Osteocyte (in vitro differentiated cells): ENCODE measurements at regions not wholly inside any gene's neighbourhood (a gene's known extent, or its start where the extent isn't known, plus 50 kb on each side); places are given as distances from the start of the nearest gene placed in this dataset.

Source experiments
- DNase-seq: peaks from one replicate; pipeline ENCODE4 v3.0.0; 2021; ENCODE audit warnings: mixed read lengths; ENCODE audit not compliant: unreplicated experiment; ENCODE audit errors: extremely low spot score
- H3K27ac Mint-ChIP-seq: one replicate; pipeline ENCODE4 v1.8.0; 2021; ENCODE audit warnings: mild to moderate bottlenecking, mixed read lengths; ENCODE audit not compliant: unreplicated experiment
- H3K27me3 Mint-ChIP-seq: one replicate; pipeline ENCODE4 v1.8.0; 2021; ENCODE audit warnings: mixed read lengths; ENCODE audit not compliant: unreplicated experiment
- H3K36me3 Mint-ChIP-seq: one replicate; pipeline ENCODE4 v1.8.0; 2021; ENCODE audit warnings: mixed read lengths; ENCODE audit not compliant: unreplicated experiment
- H3K4me1 Mint-ChIP-seq: one replicate; pipeline ENCODE4 v1.8.0; 2021; ENCODE audit warnings: mixed read lengths; ENCODE audit not compliant: unreplicated experiment
- H3K4me3 Mint-ChIP-seq: one replicate; pipeline ENCODE4 v1.8.0; 2021; ENCODE audit warnings: mild to moderate bottlenecking, moderate library complexity, mixed read lengths; ENCODE audit not compliant: unreplicated experiment
- H3K9me3 Mint-ChIP-seq: one replicate; pipeline ENCODE4 v1.8.0; 2021; ENCODE audit warnings: mixed read lengths; ENCODE audit not compliant: unreplicated experiment
- TF ChIP-seq, protein P1 (sequence below): fragments of 200-600 bp; sonication (generic); IDR thresholded peaks from 2 replicates; pipeline ENCODE4 v1.5.0; 2021; ENCODE audit warnings: antibody characterized with exemption, mild to moderate bottlenecking, moderate library complexity

DNA sequence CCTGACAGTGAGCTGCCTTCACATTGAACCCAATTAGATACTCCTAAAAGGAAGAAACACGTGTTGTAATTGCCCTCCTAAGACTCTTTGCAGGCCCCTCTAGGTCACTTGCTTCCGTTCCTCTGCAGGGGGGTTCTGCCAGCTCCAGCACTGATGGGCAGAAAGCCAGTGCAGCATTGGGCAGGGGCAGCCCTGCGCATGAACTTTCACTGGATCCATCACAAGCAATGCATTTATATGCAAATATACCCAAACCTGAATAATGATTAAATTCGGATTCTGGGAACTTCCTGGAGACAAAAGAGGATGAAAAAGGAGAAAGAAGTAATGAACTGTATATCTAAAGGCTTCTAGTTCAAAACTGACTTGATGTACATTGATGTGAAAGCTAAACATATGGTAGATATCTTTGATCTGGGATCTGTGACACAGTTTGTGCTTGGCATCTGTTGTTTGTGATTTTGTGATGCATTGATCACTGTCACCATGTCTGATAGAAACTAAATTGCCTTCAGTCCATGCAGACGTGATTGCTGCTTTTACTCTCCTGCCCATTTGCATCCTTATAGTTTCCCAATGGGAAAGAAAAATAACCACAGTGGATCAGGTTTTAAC lies 313.4 kb downstream of the DEPDC1B start:
- Mint-ChIP-seq H3K4me3 (no peak overlapping the region), H3K9me3 (no peaks in the 10 kb centered on the region), H3K4me1 (peaks cover 7% of the 10 kb centered on the region), H3K36me3 (no peaks in the 10 kb centered on the region), H3K27me3 (peaks cover 8% of the 10 kb centered on the region), H3K27ac (no peak overlapping the region)
- no peak for DNase-seq
- TF ChIP-seq, protein P1, sequence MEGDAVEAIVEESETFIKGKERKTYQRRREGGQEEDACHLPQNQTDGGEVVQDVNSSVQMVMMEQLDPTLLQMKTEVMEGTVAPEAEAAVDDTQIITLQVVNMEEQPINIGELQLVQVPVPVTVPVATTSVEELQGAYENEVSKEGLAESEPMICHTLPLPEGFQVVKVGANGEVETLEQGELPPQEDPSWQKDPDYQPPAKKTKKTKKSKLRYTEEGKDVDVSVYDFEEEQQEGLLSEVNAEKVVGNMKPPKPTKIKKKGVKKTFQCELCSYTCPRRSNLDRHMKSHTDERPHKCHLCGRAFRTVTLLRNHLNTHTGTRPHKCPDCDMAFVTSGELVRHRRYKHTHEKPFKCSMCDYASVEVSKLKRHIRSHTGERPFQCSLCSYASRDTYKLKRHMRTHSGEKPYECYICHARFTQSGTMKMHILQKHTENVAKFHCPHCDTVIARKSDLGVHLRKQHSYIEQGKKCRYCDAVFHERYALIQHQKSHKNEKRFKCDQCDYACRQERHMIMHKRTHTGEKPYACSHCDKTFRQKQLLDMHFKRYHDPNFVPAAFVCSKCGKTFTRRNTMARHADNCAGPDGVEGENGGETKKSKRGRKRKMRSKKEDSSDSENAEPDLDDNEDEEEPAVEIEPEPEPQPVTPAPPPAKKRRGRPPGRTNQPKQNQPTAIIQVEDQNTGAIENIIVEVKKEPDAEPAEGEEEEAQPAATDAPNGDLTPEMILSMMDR = no peak

DNA sequence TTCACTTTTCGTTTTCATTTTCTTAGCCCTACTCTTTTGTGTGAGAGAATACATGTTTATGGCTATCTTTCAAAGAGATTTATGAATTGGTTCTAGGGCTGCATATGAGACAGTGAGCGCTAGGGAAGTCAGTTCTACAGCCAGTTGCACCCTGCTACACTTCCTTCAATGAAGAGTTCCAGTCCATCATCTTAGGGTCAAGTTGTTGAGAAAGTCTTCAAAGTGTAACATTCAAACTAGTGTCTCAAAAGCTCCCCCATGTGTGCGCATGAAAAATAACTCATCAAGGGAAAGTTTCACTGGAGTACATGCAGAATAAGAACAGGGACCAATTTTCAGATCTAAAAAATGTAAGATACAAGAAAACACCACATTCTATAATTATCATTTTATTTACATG lies 317.2 kb downstream of the DEPDC1B start:
- DNase-seq = no peak
- Mint-ChIP-seq H3K36me3 (no peaks in the 10 kb centered on the region), H3K27ac (no peak overlapping the region), H3K4me3 (no peak overlapping the region), H3K27me3 (peaks cover 8% of the 10 kb centered on the region), H3K4me1 (peaks cover 7% of the 10 kb centered on the region), H3K9me3 (no peaks in the 10 kb centered on the region)
- TF ChIP-seq, protein P1 = peak; percentile 62

DNA sequence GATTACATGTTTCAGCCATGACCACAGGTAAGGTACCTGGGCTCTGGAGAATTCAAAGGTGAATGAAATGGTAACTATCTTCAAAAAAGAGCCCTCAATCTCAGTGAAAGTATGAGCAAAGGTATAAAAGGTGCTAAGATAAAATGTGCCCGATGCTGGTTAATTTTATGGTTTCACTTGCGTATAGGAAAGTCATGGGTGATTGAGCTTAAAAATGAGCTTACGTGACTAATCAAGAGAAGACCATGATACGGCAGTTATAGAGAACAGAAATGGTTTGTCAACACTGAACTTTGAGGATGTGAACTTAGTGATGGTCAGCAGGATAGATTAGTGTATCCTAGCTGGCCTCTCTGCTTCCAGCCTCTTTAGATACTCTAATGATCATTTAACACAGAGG lies 320.1 kb downstream of the DEPDC1B start:
- no peak for DNase-seq
- peaks cover 3% of the 10 kb centered on the region for H3K27me3 Mint-ChIP-seq
- TF ChIP-seq, protein P1 = no peak
- H3K4me1 Mint-ChIP-seq = peaks cover 7% of the 10 kb centered on the region
- no peaks in the 10 kb centered on the region for H3K9me3 Mint-ChIP-seq
- H3K27ac Mint-ChIP-seq = no peak overlapping the region
- H3K4me3 Mint-ChIP-seq = no peak overlapping the region
- H3K36me3 Mint-ChIP-seq = no peaks in the 10 kb centered on the region

DNA sequence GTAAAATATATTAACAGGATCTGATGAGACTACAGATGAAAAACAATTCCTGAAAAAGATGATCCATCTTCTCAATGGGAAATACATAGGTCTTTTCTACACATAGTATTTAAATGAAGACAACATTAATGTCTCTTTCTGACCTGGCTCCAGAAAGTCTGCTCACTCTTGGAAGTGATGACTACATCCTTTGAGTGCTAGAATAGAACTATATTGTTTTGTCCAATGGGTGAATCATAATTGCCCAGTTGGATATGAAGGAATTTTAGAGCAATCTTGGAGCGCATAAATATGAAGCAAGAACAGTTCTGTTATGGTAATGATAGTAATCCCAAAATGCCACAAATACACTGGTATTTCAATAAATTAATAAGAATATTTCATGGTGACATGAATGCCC lies 322.1 kb downstream of the DEPDC1B start:
- Mint-ChIP-seq H3K9me3 (no peaks in the 10 kb centered on the region), H3K4me1 (peaks cover 6% of the 10 kb centered on the region), H3K27me3 (peaks cover 3% of the 10 kb centered on the region), H3K36me3 (no peaks in the 10 kb centered on the region), H3K27ac (no peak overlapping the region), H3K4me3 (no peak overlapping the region)
- DNase-seq = no peak
- TF ChIP-seq, protein P1 = no peak

DNA sequence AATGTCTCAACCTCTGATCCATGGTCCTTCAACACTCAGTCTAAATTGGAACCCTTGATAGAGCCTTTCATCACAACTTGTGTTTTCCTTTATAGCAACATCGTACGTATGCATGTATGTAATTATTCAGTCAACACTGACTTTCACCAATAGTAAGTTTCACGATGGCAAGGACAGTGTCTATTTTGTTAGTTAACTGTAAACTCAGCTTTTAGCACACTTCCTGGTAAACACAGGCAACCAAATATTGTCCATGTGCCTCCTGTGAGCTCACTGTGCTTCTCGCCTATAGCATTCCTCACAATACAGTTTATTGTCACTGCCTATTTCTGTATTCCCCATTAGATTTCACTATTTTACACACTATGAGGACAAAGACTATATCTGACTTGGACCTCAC lies 323.1 kb downstream of the DEPDC1B start:
- Mint-ChIP-seq H3K27ac (no peak overlapping the region), H3K27me3 (no peaks in the 10 kb centered on the region), H3K9me3 (no peaks in the 10 kb centered on the region), H3K4me1 (no peaks in the 10 kb centered on the region), H3K36me3 (no peaks in the 10 kb centered on the region), H3K4me3 (no peak overlapping the region)
- TF ChIP-seq, protein P1 = no peak
- DNase-seq = no peak
